ENCODE measurements at regions not wholly inside any gene's neighbourhood (a gene's known extent, or its start where the extent isn't known, plus 50 kb on each side); places are given as distances from the start of the nearest gene placed in this dataset.

GRCh38 chr5:82334856-82335255 lies 56.7 kb upstream of the RPS23 start:
- Histone ChIP-seq H3K79me2 (ENCODE audit: insufficient read depth, low read length) (no peaks in the 10 kb centered on the region), H3K27me3 (ENCODE audit: insufficient read depth, low read length) (no peaks in the 10 kb centered on the region), H4K20me1 (ENCODE audit: insufficient read depth, low read length) (no peaks in the 10 kb centered on the region), H3K4me1 (ENCODE audit: insufficient read depth, low read length) (peaks cover 52% of the 10 kb centered on the region), H3K9me3 (ENCODE audit: low read depth, low read length) (no peaks in the 10 kb centered on the region), H3K4me2 (ENCODE audit: insufficient read depth, low read length) (peak overlapping the region; percentile 51), H3K4me3 (ENCODE audit: insufficient read depth, low read length) (no peak overlapping the region), H2AFZ (ENCODE audit: low read length) (peak overlapping the region; percentile 59), H3K36me3 (ENCODE audit: insufficient read depth, low read length) (no peaks in the 10 kb centered on the region), H3K27ac (ENCODE audit: low read depth, low read length) (peak overlapping the region; percentile 86)
- DNase-seq (ENCODE audit: insufficient read length, low spot score, missing footprints), result peak; percentile 77
- TF ChIP-seq CTCF (IDR thresholded peaks at IDR 0.05; ENCODE audit: extremely low read depth, low read depth, low read length), result no peak

GRCh38 chr5:82334085-82334692 lies 56.0 kb upstream of the RPS23 start:
- H3K9me3 ChIP-seq (ENCODE audit: low read depth, low read length), result no peaks in the 10 kb centered on the region
- H3K27ac ChIP-seq (ENCODE audit: low read depth, low read length), result peak overlapping the region; percentile 86
- no peaks in the 10 kb centered on the region for H3K27me3 ChIP-seq (ENCODE audit: insufficient read depth, low read length)
- H4K20me1 ChIP-seq (ENCODE audit: insufficient read depth, low read length), result no peaks in the 10 kb centered on the region
- peaks cover 52% of the 10 kb centered on the region for H3K4me1 ChIP-seq (ENCODE audit: insufficient read depth, low read length)
- peak overlapping the region; percentile 51 for H3K4me2 ChIP-seq (ENCODE audit: insufficient read depth, low read length)
- no peak overlapping the region for H3K4me3 ChIP-seq (ENCODE audit: insufficient read depth, low read length)
- H3K79me2 ChIP-seq (ENCODE audit: insufficient read depth, low read length), result no peaks in the 10 kb centered on the region
- H3K36me3 ChIP-seq (ENCODE audit: insufficient read depth, low read length), result no peaks in the 10 kb centered on the region
- no peak overlapping the region for H2AFZ ChIP-seq (ENCODE audit: low read length)
- DNase-seq (ENCODE audit: insufficient read length, low spot score, missing footprints), result no peak
- no peak for TF ChIP-seq CTCF (IDR thresholded peaks at IDR 0.05; ENCODE audit: extremely low read depth, low read depth, low read length)

- Histone ChIP-seq H3K27ac (ENCODE audit: low read depth, low read length) (peak overlapping the region; percentile 86), H3K4me2 (ENCODE audit: insufficient read depth, low read length) (no peak overlapping the region), H3K36me3 (ENCODE audit: insufficient read depth, low read length) (no peaks in the 10 kb centered on the region), H3K4me1 (ENCODE audit: insufficient read depth, low read length) (peaks cover 52% of the 10 kb centered on the region), H3K79me2 (ENCODE audit: insufficient read depth, low read length) (no peaks in the 10 kb centered on the region), H4K20me1 (ENCODE audit: insufficient read depth, low read length) (no peaks in the 10 kb centered on the region), H3K27me3 (ENCODE audit: insufficient read depth, low read length) (no peaks in the 10 kb centered on the region), H3K9me3 (ENCODE audit: low read depth, low read length) (no peaks in the 10 kb centered on the region), H2AFZ (ENCODE audit: low read length) (no peak overlapping the region), H3K4me3 (ENCODE audit: insufficient read depth, low read length) (no peak overlapping the region)
- no peak for TF ChIP-seq CTCF (IDR thresholded peaks at IDR 0.05; ENCODE audit: extremely low read depth, low read depth, low read length)
- no peak for DNase-seq (ENCODE audit: insufficient read length, low spot score, missing footprints)
These were observed 54.9 kb upstream of the RPS23 start for GRCh38 chr5:82332886-82333615.

GRCh38 chr5:82332064-82332855 lies 54.1 kb upstream of the RPS23 start:
- H3K4me2 ChIP-seq (ENCODE audit: insufficient read depth, low read length), result no peak overlapping the region
- H3K9me3 ChIP-seq (ENCODE audit: low read depth, low read length), result no peaks in the 10 kb centered on the region
- H3K27ac ChIP-seq (ENCODE audit: low read depth, low read length), result peak overlapping the region; percentile 86
- no peak for TF ChIP-seq CTCF (IDR thresholded peaks at IDR 0.05; ENCODE audit: extremely low read depth, low read depth, low read length)
- H3K79me2 ChIP-seq (ENCODE audit: insufficient read depth, low read length), result no peaks in the 10 kb centered on the region
- peaks cover 52% of the 10 kb centered on the region for H3K4me1 ChIP-seq (ENCODE audit: insufficient read depth, low read length)
- no peaks in the 10 kb centered on the region for H4K20me1 ChIP-seq (ENCODE audit: insufficient read depth, low read length)
- H2AFZ ChIP-seq (ENCODE audit: low read length), result peak overlapping the region; percentile 66
- no peak overlapping the region for H3K4me3 ChIP-seq (ENCODE audit: insufficient read depth, low read length)
- DNase-seq (ENCODE audit: insufficient read length, low spot score, missing footprints), result no peak
- no peaks in the 10 kb centered on the region for H3K27me3 ChIP-seq (ENCODE audit: insufficient read depth, low read length)
- no peaks in the 10 kb centered on the region for H3K36me3 ChIP-seq (ENCODE audit: insufficient read depth, low read length)
